Heart left ventricle (tissue), 13 donors: ENCODE measurements at regions not wholly inside any gene's neighbourhood (a gene's known extent, or its start where the extent isn't known, plus 50 kb on each side); places are given as distances from the start of the nearest gene placed in this dataset.

ENCODE experiments used
- CTCF ChIP-seq, 12 donors: fragments of 200-600 bp; sonication (generic) in 4 of 12; IDR thresholded peaks; one replicate each; pipeline versions ENCODE4 v1.5.0 to v1.8.0; 2018 to 2022; ENCODE audit warnings: antibody characterized with exemption in 12 of 12, mild to moderate bottlenecking in 5 of 12
- POLR2A ChIP-seq, 2 donors: fragments of 450-650 bp; IDR thresholded peaks; one replicate each; pipeline ENCODE4 v1.6.1; 2017; ENCODE audit warnings: antibody characterized with exemption in 2 of 2, mild to moderate bottlenecking in 2 of 2, moderate library complexity in 2 of 2
- donor health status: ischemic (EF 13 %, LVEDD 7.1; RV severe dilation, severe dysfunction).
- donor health status: DM: no; HTN: yes; CAD: no.
- donor health status: DM: no; HTN: no; CAD: no.
- donor health status: ischemic (EF 25% LVEDD 6.9; RV normal size, moderate dysfunction).
- donor health status: ischemic (EF 25% LVEDD 5.7; RV mildly dilated, moderate dysfunction).
- donor health status: ischemic (EF 35%, LVEDD 5.7; RV mildly dilated, moderate dysfunction).
- donor health status: nonischemic (EF 11% LVEDD 7.7; RV severe dilation, severe dysfunction).
- donor health status: DM: yes; HTN: yes; CAD: no.
- donor health status: PGD.
- donor health status: ischemic (EF 29% LVEDD 5.4; RV normal size, mild dysfunction).
- donor health status: nonischemic (EF 23%, LVEDD 6.1; RV moderate dilation, normal function).

GRCh38 chr3:166274351-166275023 lies 437.3 kb upstream of the BCHE start:
- TF ChIP-seq CTCF (IDR thresholded peaks at IDR 0.05) = no peak
- no peak for TF ChIP-seq POLR2A (IDR thresholded peaks at IDR 0.05)
